ENCODE measurements at regions not wholly inside any gene's neighbourhood (a gene's known extent, or its start where the extent isn't known, plus 50 kb on each side); places are given as distances from the start of the nearest gene placed in this dataset.

DNA sequence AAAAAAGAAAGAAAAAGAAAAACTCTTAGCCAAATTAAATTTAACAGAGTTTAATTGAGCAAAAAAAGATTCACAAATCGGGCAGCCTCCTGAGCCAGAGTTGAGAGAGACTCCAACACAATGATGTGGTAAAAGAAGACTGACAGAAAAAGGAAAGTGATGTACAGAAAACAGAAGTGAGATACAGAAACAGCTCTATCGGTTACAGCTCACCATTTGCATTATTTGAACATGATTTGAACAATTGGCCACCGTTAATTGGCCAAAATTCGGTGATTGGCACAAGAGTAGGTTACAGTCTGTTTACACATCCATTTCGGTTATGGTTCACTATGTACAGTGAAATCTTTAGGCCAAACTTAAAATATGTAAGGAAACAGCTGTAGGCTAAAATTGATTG, 117.7 kb downstream of the SPTSSA start:
- POLR2A ChIA-PET: interaction anchor here (0.7 kb wide), 1 partner anchor 92 kb away, joined by 3 read pairs; no protein-coding TSS in a partner anchor
- H3K79me2 ChIP-seq (ENCODE audit: control insufficient read depth, insufficient read depth, low read length): no peaks in the 10 kb centered on the region
- H3K27ac ChIP-seq (ENCODE audit: extremely low read depth, low read depth, low read length): no peak overlapping the region
- no peaks in the 10 kb centered on the region for H3K9me1 ChIP-seq (ENCODE audit: control insufficient read depth, insufficient read depth, low read length)
- no peaks in the 10 kb centered on the region for H3K36me3 ChIP-seq (ENCODE audit: control insufficient read depth, insufficient read depth, low read length)
- no peaks in the 10 kb centered on the region for H3K4me1 ChIP-seq (replicated peaks in 1 of 2; ENCODE audit: control insufficient read depth in 2 of 2, insufficient read depth in 2 of 2, low read length in 2 of 2)
- no peak overlapping the region for H3K4me2 ChIP-seq (ENCODE audit: insufficient read depth, low read length)
- H4K20me1 ChIP-seq (replicated peaks; ENCODE audit: control insufficient read depth, insufficient read depth, low read length): no peaks in the 10 kb centered on the region
- no peak for ATAC-seq
- no peak overlapping the region for H2AFZ ChIP-seq (ENCODE audit: low read depth, low read length)
- WGBS (ENCODE audit: insufficient coverage, low coverage, missing lambda C conversion rate): 5% methylated on average over 5 of the region's 5 CpGs
- H3K4me3 ChIP-seq: no peak overlapping the region
- CTCF ChIA-PET (ENCODE audit: low intra/inter-chr PET ratio): no interaction called here
- intact Hi-C loops (cut with micrococcal nuclease) (no loop called here), in situ Hi-C loops (cut with MboI) (loop anchor here (25.0 kb wide), 1 partner anchor 1068 kb away; the partner anchor contains the start of gene NFKBIA)
- no peaks in the 10 kb centered on the region for H3K27me3 ChIP-seq (ENCODE audit: control insufficient read depth in 2 of 2, insufficient read depth in 2 of 2, low read length in 2 of 2)
- no TSS peak for BruUV-seq (replicated peaks)
- H3K9ac ChIP-seq (ENCODE audit: insufficient read depth in 1 of 2, low read depth in 2 of 2, low read length in 2 of 2): no peak overlapping the region
- FAIRE-seq: no peak
- DNase-seq (ENCODE audit: extremely low read depth in 1 of 4, low spot score in 3 of 4): no peak
- no peaks in the 10 kb centered on the region for H3K9me3 ChIP-seq (replicated peaks; ENCODE audit: control insufficient read depth, insufficient read depth, low read depth, low read length)
- TF ChIP-seq NR4A1 (CRISPR knock-in tag; IDR thresholded peaks at IDR 0.05): no peak
- TF ChIP-seq NR4A1 (tag; IDR thresholded peaks at IDR 0.05): no peak
- no peak for TF ChIP-seq ETV5 (CRISPR knock-in tag; IDR thresholded peaks at IDR 0.05; ENCODE audit: low read depth)
- TF ChIP-seq, protein P1, sequence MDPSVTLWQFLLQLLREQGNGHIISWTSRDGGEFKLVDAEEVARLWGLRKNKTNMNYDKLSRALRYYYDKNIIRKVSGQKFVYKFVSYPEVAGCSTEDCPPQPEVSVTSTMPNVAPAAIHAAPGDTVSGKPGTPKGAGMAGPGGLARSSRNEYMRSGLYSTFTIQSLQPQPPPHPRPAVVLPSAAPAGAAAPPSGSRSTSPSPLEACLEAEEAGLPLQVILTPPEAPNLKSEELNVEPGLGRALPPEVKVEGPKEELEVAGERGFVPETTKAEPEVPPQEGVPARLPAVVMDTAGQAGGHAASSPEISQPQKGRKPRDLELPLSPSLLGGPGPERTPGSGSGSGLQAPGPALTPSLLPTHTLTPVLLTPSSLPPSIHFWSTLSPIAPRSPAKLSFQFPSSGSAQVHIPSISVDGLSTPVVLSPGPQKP (CRISPR knock-in tag; IDR thresholded peaks at IDR 0.05): no peak
- TF ChIP-seq RAD51 (IDR thresholded peaks at IDR 0.05; ENCODE audit: borderline replicate concordance, low read depth): no peak
- TF ChIP-seq SRSF1 (IDR thresholded peaks at IDR 0.05; ENCODE audit: low read depth, low read length): no peak
- no peak for TF ChIP-seq PCBP2 (IDR thresholded peaks at IDR 0.05; ENCODE audit: low read depth, low read length, poor library complexity, severe bottlenecking)
- TF ChIP-seq SMAD3 (CRISPR knock-in tag; conservative IDR thresholded peaks at IDR 0.05): no peak
- no peak for TF ChIP-seq KAT8 (IDR thresholded peaks at IDR 0.05; ENCODE audit: low read depth)
- TF ChIP-seq, protein P2, sequence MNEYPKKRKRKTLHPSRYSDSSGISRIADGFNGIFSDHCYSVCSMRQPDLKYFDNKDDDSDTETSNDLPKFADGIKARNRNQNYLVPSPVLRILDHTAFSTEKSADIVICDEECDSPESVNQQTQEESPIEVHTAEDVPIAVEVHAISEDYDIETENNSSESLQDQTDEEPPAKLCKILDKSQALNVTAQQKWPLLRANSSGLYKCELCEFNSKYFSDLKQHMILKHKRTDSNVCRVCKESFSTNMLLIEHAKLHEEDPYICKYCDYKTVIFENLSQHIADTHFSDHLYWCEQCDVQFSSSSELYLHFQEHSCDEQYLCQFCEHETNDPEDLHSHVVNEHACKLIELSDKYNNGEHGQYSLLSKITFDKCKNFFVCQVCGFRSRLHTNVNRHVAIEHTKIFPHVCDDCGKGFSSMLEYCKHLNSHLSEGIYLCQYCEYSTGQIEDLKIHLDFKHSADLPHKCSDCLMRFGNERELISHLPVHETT (CRISPR knock-in tag; conservative IDR thresholded peaks at IDR 0.05 in 1 of 2, IDR thresholded peaks at IDR 0.05 in 1 of 2): no peak
- TF ChIP-seq HNRNPUL1 (IDR thresholded peaks at IDR 0.05; ENCODE audit: low read length): no peak
- TF ChIP-seq, protein P3, sequence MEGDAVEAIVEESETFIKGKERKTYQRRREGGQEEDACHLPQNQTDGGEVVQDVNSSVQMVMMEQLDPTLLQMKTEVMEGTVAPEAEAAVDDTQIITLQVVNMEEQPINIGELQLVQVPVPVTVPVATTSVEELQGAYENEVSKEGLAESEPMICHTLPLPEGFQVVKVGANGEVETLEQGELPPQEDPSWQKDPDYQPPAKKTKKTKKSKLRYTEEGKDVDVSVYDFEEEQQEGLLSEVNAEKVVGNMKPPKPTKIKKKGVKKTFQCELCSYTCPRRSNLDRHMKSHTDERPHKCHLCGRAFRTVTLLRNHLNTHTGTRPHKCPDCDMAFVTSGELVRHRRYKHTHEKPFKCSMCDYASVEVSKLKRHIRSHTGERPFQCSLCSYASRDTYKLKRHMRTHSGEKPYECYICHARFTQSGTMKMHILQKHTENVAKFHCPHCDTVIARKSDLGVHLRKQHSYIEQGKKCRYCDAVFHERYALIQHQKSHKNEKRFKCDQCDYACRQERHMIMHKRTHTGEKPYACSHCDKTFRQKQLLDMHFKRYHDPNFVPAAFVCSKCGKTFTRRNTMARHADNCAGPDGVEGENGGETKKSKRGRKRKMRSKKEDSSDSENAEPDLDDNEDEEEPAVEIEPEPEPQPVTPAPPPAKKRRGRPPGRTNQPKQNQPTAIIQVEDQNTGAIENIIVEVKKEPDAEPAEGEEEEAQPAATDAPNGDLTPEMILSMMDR (IDR thresholded peaks at IDR 0.05 in 2 of 3, conservative IDR thresholded peaks at IDR 0.05 in 1 of 3; ENCODE audit: insufficient read depth in 2 of 3, low read depth in 1 of 3, low read length in 3 of 3): no peak
- TF ChIP-seq ZNF253 (CRISPR knock-in tag; conservative IDR thresholded peaks at IDR 0.05): no peak

All from K562 (cell line).